ENCODE measurements at regions not wholly inside any gene's neighbourhood (a gene's known extent, or its start where the extent isn't known, plus 50 kb on each side); places are given as distances from the start of the nearest gene placed in this dataset.
"Not testable (repeated sequence)": the region's sequence is repeated elsewhere in the genome, so short reads cannot be mapped to it uniquely, and the experiment has no call there.

DNA sequence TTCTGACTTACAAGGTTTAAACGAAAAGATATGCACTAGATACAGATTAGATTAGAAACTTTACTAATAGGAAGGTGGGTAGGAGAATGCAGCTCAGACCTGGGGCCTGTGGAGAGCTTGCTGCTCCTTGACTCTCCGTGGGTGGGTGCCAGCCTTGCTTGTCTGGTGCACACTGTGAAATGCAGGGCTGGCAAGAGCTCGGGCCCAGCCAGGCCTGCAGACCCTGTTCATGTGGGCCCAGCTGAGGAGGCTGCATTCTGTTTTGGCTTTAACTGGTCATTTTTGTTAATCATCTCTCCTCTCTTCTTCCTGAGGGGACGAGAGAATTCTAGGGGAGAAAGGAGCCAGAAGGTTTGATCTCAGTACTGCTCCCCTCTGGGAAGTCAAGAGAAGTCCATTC lies 325.4 kb downstream of the QKI start:
- no peak for DNase-seq
- intact Hi-C loops (cut with DNase I) = loop anchor here in 1 of 4 donors (10.0 kb wide), 2 partner anchors 155 to 215 kb away; no protein-coding TSS in a partner anchor
- H3K4me1 ChIP-seq (ENCODE audit: control insufficient read depth, insufficient read depth, low read length) = peaks cover 5% of the 10 kb centered on the region
- H3K27ac ChIP-seq (ENCODE audit: low read length) = no peak overlapping the region
- no peaks in the 10 kb centered on the region for H3K9me3 ChIP-seq (ENCODE audit: control insufficient read depth, low read length)
- H3K27me3 ChIP-seq (ENCODE audit: control insufficient read depth, insufficient read depth) = no peaks in the 10 kb centered on the region
- H3K4me3 ChIP-seq (ENCODE audit: low read length) = no peak overlapping the region
- no peak for ATAC-seq
- 52% methylated on average over 4 of the region's 4 CpGs for WGBS

DNA sequence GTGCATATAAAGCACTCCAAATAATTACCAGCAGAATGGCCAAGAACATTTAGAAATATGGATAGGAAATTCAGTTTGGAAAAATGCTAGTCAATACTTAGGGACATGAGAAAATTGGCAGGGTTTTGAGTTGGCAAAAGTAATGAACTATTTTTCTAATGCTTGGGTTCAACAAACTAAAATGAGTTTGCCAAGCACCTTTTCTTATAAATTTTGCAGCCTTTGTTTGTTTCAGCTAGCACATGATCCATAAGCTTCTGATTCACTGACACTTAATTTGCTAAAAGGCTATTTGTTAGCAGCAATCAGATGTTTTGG lies 324.8 kb downstream of the QKI start:
- Histone ChIP-seq H3K4me3 (ENCODE audit: low read length) (no peak overlapping the region), H3K4me1 (ENCODE audit: control insufficient read depth, insufficient read depth, low read length) (peaks cover 4% of the 10 kb centered on the region), H3K9me3 (ENCODE audit: control insufficient read depth, low read length) (no peaks in the 10 kb centered on the region), H3K27me3 (ENCODE audit: control insufficient read depth, insufficient read depth) (no peaks in the 10 kb centered on the region), H3K27ac (ENCODE audit: low read length) (no peak overlapping the region)
- intact Hi-C loops (cut with DNase I) = no loop called here
- ATAC-seq (peak in 1 of 2 donors; percentile 25), DNase-seq (no peak)

DNA sequence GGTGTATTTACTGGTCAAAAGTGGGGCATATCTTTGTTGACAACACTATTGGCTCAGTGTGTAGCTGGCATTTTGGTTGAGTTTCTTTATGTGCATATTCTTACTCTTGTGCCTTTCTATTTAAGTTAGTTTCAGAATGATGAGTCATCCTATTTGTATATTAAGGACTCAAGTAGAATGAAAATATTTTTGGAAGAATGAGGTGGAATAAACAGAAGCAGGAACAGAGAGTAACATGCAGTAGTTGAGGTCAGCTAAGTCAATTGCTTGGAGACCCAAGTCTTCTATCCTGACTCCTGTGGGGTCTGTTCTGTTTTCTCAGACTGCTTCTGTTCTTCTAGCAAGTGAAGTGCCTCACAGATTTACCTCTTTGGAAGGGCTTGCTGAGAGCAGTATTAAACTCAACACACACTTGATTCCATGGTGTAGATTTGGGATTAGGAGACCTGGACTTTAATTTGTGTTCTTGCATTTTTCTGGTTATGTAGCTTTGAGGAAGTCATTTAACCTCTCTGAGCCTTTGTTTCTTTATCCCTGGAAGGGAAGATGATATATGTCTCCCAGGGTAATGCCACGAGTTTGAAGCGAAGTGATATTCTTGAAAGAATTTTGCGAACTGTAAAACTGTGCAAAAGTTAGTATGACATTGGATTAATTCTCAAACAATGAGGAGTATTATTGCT lies 324.3 kb downstream of the QKI start:
- intact Hi-C loops (cut with DNase I) = no loop called here
- ATAC-seq = no peak
- H3K9me3 ChIP-seq (ENCODE audit: control insufficient read depth, low read length) = no peaks in the 10 kb centered on the region
- no peak overlapping the region for H3K27ac ChIP-seq (ENCODE audit: low read length)
- no peak for DNase-seq
- no peaks in the 10 kb centered on the region for H3K27me3 ChIP-seq (ENCODE audit: control insufficient read depth, insufficient read depth)
- no peak overlapping the region for H3K4me3 ChIP-seq (ENCODE audit: low read length)
- WGBS = 78% methylated on average over 3 of the region's 3 CpGs
- H3K4me1 ChIP-seq (ENCODE audit: control insufficient read depth, insufficient read depth, low read length) = peaks cover 4% of the 10 kb centered on the region

DNA sequence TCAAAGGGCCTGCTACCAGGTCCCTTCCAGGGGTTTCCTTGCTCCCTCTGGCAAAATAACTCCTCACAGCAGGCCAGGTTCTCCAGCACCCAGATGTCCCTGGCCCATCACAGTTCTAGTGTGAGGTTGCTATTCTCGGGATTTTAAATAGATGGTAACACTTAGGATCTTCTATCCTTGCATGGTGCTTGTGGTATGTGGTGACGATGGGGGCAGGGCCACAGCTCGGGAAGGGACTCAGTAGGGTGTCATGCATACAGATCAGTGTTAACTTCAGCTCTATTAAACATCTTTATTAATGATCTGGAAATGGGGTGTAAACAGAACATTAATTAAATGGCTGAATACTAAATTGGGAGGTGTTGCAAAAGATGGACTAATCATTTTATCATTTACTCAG lies 323.8 kb downstream of the QKI start:
- Histone ChIP-seq H3K27ac (ENCODE audit: low read length) (no peak overlapping the region), H3K27me3 (ENCODE audit: control insufficient read depth, insufficient read depth) (no peaks in the 10 kb centered on the region), H3K9me3 (ENCODE audit: control insufficient read depth, low read length) (no peaks in the 10 kb centered on the region), H3K4me1 (ENCODE audit: control insufficient read depth, insufficient read depth, low read length) (peaks cover 4% of the 10 kb centered on the region), H3K4me3 (ENCODE audit: low read length) (no peak overlapping the region)
- 72% methylated on average over 3 of the region's 3 CpGs for WGBS
- intact Hi-C loops (cut with DNase I) = no loop called here
- ATAC-seq = no peak
- no peak for DNase-seq

DNA sequence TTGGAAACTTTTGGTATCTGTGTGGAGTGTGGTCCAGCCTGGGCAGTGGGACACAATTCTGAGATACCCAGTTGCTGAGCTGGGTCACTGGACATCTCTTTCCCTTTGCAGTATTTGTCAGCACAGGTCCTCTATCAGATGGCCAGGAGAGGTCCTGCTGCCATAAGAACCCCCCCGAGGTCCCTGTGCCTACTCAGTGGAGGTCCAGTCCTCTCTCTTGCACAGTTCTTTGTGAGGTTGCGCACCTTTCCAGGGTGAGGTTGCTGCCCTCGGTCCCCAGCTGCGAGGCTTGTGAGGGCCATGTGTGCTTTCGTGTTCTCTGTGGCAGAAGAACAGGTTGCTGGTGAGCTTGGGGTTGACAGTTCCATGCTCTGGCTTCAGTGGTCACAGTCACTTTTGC lies 320.6 kb downstream of the QKI start:
- no peaks in the 10 kb centered on the region for H3K9me3 ChIP-seq (ENCODE audit: control insufficient read depth, low read length)
- H3K27me3 ChIP-seq (ENCODE audit: control insufficient read depth, insufficient read depth) = no peaks in the 10 kb centered on the region
- intact Hi-C loops (cut with DNase I) = no loop called here
- H3K4me3 ChIP-seq (ENCODE audit: low read length) = no peak overlapping the region
- no peak overlapping the region for H3K27ac ChIP-seq (ENCODE audit: low read length)
- H3K4me1 ChIP-seq (ENCODE audit: control insufficient read depth, insufficient read depth, low read length) = peaks cover 2% of the 10 kb centered on the region
- no peak for DNase-seq
- 96% methylated on average over 5 of the region's 5 CpGs for whole genome bisulfite sequencing
- no peak for ATAC-seq

DNA sequence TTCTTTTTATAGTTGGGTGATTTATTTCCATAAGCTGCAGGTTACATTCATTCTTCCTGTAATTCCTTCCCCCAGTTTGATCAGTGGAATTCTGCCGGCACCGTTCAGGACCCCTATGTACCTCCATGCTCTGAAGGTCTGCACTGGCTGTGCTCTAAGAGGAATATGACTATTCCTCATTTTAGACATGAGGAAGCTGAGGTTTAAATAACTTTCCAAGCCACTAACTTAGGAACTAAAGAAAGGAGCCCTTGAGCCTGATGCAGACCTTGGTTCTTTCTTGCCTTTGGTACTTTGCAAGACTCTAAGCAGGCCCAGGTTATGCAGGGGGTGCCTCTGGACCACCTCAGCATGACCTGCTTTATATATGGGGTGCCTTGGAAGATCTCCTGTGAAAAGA lies 318.5 kb downstream of the QKI start:
- Histone ChIP-seq H3K9me3 (ENCODE audit: control insufficient read depth, low read length) (no peaks in the 10 kb centered on the region), H3K27me3 (ENCODE audit: control insufficient read depth, insufficient read depth) (no peaks in the 10 kb centered on the region), H3K27ac (ENCODE audit: low read length) (no peak overlapping the region), H3K4me3 (ENCODE audit: low read length) (no peak overlapping the region), H3K4me1 (ENCODE audit: control insufficient read depth, insufficient read depth, low read length) (no peaks in the 10 kb centered on the region)
- 82% methylated on average over 2 of the region's 2 CpGs for WGBS
- DNase-seq (no peak), ATAC-seq (no peak)
- intact Hi-C loops (cut with DNase I) = no loop called here

DNA sequence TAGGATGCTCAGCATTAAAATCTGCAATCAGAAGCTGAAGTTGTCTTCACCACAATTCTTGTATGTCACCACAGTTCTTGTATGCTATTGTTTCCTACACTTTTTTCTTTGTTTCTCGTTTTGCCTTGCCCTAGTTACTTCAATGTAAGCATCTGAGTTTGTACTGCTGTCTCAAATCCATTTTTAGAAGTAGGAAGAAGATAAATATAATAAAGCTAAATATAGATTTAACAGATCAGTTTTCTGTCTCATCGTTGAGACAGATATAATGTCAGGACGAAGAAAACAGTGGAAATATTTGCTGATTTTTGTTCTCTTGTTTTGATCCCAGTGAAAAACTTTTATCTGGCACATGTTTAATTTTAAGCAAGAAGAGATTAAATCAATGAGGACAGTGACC lies 318.0 kb downstream of the QKI start:
- ATAC-seq = no peak
- H3K27ac ChIP-seq (ENCODE audit: low read length) = no peak overlapping the region

DNA sequence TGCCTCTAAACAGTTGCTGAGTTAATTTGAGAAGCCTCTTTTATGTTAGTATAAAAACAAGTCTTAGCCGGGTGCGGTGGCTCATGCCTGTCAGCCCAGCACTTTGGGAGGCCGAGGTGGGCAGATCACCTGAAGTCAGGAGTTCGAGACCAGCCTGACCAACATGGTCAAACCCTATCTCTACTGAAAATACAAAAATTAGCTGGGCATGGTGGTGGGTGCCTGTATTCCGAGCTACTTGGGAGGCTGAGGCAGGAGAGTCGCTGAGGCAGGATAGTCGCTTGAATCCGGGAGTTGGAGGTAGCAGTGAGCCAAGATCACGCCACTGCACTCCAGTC lies 317.5 kb downstream of the QKI start:
- H3K9me3 ChIP-seq (ENCODE audit: control insufficient read depth, low read length); ATAC-seq; H3K27ac ChIP-seq (ENCODE audit: low read length); H3K4me3 ChIP-seq (ENCODE audit: low read length); H3K4me1 ChIP-seq (ENCODE audit: control insufficient read depth, insufficient read depth, low read length); H3K27me3 ChIP-seq (ENCODE audit: control insufficient read depth, insufficient read depth); intact Hi-C loops (cut with DNase I); DNase-seq: not testable (repeated sequence)
- 97% methylated on average over 9 of the region's 9 CpGs for WGBS

More for the DNA sequence above, 318.0 kb downstream of the QKI start:
- Histone ChIP-seq H3K4me3 (ENCODE audit: low read length) (no peak overlapping the region), H3K4me1 (ENCODE audit: control insufficient read depth, insufficient read depth, low read length) (no peaks in the 10 kb centered on the region), H3K27me3 (ENCODE audit: control insufficient read depth, insufficient read depth) (no peaks in the 10 kb centered on the region), H3K9me3 (ENCODE audit: control insufficient read depth, low read length) (no peaks in the 10 kb centered on the region)
- no peak for DNase-seq
- WGBS = 22% methylated on average over 3 of the region's 3 CpGs
- intact Hi-C loops (cut with DNase I) = no loop called here

DNA sequence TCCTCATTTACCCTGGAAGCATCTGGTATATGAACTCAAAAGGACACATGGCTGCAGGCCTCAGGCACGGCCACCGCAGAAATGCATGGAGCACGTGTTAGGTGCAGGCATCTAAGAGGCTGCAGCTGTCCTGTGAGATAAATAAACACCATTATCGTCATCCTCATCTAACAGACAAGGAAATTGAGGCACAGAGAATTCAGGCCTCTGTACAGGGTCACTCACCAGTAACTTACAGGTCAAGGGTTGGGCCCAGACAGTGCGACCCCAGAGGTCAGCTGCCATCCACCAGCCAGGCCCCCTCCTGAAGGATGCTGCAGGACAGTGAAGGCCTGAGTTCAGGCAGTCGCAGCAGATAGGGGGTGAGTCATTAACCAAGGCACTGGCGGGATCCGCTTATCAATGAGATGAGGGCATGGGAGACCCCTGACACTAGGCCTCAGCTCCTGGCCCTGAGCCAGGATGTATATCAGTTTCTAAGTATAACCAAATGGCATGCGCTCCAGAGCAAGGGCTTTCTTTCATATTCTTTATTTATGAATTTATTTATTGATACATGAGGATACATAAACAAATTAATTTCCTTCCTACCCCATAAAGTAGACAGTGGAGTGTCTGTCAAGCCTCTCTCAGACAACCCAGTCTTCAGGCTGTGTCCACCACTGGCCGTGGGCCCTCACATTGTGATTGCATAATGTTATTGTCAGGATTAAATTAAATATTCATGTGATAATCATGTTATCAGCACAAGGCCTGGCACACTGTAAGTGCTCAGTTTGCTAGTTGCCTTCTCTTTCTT lies 316.9 kb downstream of the QKI start:
- Histone ChIP-seq H3K27me3 (ENCODE audit: control insufficient read depth, insufficient read depth) (no peaks in the 10 kb centered on the region), H3K4me1 (ENCODE audit: control insufficient read depth, insufficient read depth, low read length) (no peaks in the 10 kb centered on the region), H3K4me3 (ENCODE audit: low read length) (no peak overlapping the region), H3K27ac (ENCODE audit: low read length) (no peak overlapping the region), H3K9me3 (ENCODE audit: control insufficient read depth, low read length) (no peaks in the 10 kb centered on the region)
- intact Hi-C loops (cut with DNase I) = no loop called here
- DNase-seq = no peak
- WGBS = 86% methylated on average over 10 of the region's 10 CpGs
- ATAC-seq = no peak

DNA sequence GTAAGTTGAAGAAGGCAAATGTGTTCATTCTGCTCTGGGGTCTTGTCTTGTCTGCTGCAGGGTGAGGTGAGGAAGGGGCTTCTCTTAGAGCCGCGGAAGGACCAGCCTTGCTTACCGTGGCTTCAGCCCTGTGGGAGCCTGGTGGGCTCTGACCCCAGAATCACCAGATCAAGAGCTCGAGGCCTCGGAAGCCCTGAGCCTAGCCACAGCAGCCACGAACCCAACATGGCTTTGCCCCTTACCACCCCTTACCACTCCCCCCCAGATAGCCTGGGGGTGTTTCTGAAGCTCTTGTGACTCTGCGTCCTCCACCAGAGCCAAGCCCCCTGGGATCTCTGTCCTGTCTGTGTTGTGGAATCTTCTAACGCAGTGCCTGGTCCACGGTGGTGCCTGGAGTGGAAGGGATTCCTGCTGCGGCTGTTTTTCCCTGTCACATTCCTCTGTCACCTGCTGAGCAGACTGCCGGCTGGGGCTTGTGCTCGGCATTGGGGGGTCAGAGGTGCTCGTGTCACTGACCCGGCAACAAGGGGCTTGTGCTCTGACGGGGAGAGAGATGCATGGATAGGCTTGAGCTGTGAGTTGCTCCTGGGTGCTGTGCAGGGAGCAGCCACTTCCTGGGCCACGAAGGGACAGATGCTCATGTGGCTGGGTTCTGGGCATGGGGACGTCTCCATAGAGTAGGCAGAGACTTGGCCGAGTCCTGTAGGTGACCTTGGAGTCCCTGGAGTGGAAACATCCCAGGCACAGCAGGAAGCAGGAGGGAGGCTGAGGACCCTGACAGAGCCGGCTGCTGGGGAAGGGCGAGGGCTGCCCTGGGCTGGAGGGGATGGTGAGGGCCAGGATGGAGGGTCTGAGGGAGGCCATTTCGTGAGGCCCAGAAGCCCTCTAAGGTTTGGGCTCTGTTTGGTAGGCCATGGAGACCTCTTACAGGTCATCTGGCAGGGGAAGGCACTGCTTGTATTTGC lies 316.0 kb downstream of the QKI start:
- H3K27me3 ChIP-seq (ENCODE audit: control insufficient read depth, insufficient read depth) = no peaks in the 10 kb centered on the region
- no peaks in the 10 kb centered on the region for H3K4me1 ChIP-seq (ENCODE audit: control insufficient read depth, insufficient read depth, low read length)
- DNase-seq = no peak
- whole genome bisulfite sequencing = 84% methylated on average over 21 of the region's 21 CpGs
- ATAC-seq = peak in 1 of 2 donors; percentile 20
- no peak overlapping the region for H3K4me3 ChIP-seq (ENCODE audit: low read length)
- no peak overlapping the region for H3K27ac ChIP-seq (ENCODE audit: low read length)
- H3K9me3 ChIP-seq (ENCODE audit: control insufficient read depth, low read length) = no peaks in the 10 kb centered on the region
- intact Hi-C loops (cut with DNase I) = no loop called here

All from right cardiac atrium (tissue), 5 donors.